AG04449 (cell line): ENCODE measurements at regions not wholly inside any gene's neighbourhood (a gene's known extent, or its start where the extent isn't known, plus 50 kb on each side); places are given as distances from the start of the nearest gene placed in this dataset.

Experiments
- CTCF ChIA-PET: fragments of 350-600 bp; formaldehyde crosslinking; extraction: SDS; loops from one replicate; lab custom pipeline; 2021; ENCODE audit warnings: antibody characterized with exemption; lab: Yijun Ruan, JAX
- POLR2A ChIA-PET: fragments of 400-600, 350-600 bp; formaldehyde crosslinking; extraction: SDS; loops from one replicate; lab custom pipeline; 2020; ENCODE audit warnings: antibody characterized with exemption, inconsistent platforms; lab: Yijun Ruan, JAX
- DNase-seq: peaks from one replicate; pipeline ENCODE4 v3.0.0-alpha.2; 2010; ENCODE audit warnings: low read depth, low spot score
- H3K4me3 ChIP-seq: 2 replicates; pipeline ENCODE4 v1.5.1; 2011; ENCODE audit warnings: low read depth, mild to moderate bottlenecking, control low read depth, low read length
- TF ChIP-seq, protein P1 (sequence below): IDR thresholded peaks from one replicate; pipeline ENCODE4 v1.5.1; 2011; ENCODE audit warnings: mild to moderate bottlenecking, moderate library complexity, low read length, control low read depth, inconsistent platforms; ENCODE audit not compliant: insufficient read depth; ENCODE audit errors: missing control alignments

DNA sequence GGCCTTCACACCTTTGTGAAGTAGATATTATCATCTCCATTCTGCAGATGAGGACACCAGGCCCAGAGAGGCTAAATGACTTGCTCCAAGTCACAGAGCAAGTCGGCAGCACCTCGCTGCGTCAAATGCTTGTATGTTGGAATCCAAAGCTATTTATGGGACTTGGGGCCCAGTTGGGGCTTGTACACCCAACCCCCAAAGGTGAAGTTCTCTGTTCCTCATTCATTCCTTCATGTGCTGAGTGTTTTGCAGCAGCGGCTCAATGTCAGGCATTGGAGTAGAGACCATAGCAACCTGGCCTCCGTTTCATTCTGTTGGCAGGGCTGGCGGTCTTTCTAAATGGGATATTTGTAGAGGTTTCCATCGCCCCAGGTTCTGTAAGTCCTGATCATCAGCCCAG is 113.4 kb upstream of the SLC25A33 start:
- CTCF ChIA-PET = interaction anchor here (0.6 kb wide), 1 partner anchor 13 kb away, joined by 4 read pairs; no protein-coding TSS in a partner anchor

DNA sequence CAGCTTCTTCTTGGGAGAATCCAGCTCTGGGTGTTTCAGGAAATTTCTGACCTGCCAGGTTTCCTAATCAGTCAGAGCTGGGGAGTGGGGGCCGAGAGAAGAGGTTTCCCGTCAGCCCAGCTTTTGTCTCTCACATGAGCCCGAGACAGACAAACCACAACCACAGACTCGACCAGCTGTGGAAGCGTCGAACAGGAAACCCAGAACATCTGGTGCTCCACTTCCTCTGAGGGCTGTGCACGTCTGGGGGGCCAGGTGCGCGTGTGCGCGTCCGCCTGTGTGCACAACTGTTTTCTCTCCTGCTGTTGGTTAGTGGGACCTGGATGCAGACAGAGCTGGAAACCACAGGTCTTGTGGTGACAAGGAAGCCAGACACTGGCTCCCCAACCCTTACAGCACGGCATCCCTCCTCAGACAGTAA is 113.0 kb upstream of the SLC25A33 start:
- no peak overlapping the region for H3K4me3 ChIP-seq
- DNase-seq = no peak
- CTCF ChIA-PET = interaction anchor here (0.6 to 1.5 kb wide), 2 partner anchors 14 to 18 kb away, joined by 3 to 4 read pairs; no protein-coding TSS in a partner anchor
- POLR2A ChIA-PET = no interaction called here
- TF ChIP-seq, protein P1, sequence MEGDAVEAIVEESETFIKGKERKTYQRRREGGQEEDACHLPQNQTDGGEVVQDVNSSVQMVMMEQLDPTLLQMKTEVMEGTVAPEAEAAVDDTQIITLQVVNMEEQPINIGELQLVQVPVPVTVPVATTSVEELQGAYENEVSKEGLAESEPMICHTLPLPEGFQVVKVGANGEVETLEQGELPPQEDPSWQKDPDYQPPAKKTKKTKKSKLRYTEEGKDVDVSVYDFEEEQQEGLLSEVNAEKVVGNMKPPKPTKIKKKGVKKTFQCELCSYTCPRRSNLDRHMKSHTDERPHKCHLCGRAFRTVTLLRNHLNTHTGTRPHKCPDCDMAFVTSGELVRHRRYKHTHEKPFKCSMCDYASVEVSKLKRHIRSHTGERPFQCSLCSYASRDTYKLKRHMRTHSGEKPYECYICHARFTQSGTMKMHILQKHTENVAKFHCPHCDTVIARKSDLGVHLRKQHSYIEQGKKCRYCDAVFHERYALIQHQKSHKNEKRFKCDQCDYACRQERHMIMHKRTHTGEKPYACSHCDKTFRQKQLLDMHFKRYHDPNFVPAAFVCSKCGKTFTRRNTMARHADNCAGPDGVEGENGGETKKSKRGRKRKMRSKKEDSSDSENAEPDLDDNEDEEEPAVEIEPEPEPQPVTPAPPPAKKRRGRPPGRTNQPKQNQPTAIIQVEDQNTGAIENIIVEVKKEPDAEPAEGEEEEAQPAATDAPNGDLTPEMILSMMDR = no peak

More for the DNA sequence above, 113.4 kb upstream of the SLC25A33 start:
- TF ChIP-seq, protein P1 = no peak
- POLR2A ChIA-PET = no interaction called here
- no peak for DNase-seq
- no peak overlapping the region for H3K4me3 ChIP-seq

DNA sequence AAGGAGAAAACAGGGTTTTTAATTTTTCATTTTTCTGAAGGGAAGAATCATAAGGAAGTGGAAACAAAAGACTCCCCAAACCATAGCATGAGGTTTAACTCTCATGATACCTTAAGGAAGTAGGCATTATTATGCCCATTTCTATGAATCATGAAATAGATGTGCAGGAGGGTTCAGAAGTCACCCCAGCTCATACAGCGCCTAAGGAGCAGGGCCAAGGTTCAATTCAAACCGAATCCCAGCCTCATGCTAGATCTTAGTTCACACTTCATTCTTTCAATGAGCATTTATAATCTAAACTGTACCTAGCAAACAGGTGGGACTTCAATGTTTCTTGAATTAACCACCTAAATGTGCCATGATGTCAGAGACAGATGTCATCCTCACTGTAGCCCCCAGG is 111.9 kb upstream of the SLC25A33 start:
- TF ChIP-seq, protein P1 = no peak
- DNase-seq = no peak
- no peak overlapping the region for H3K4me3 ChIP-seq
- CTCF ChIA-PET = interaction anchor here (1.5 kb wide), 1 partner anchor 17 kb away, joined by 3 read pairs; no protein-coding TSS in a partner anchor
- POLR2A ChIA-PET = no interaction called here

- TF ChIP-seq, protein P1 = no peak
- DNase-seq = peak; percentile 88
- POLR2A ChIA-PET = no interaction called here
- peak overlapping the region; percentile 73 for H3K4me3 ChIP-seq
- CTCF ChIA-PET = interaction anchor here (1.2 kb wide), 3 partner anchors 68 to 161 kb away, joined by 3 to 4 read pairs (median 3); no protein-coding TSS in a partner anchor
Measured at GRCh38 chr1:9428601-9429341, 110.5 kb upstream of the SLC25A33 start.

GRCh38 chr1:9429342-9429711 is 109.9 kb upstream of the SLC25A33 start:
- TF ChIP-seq, protein P1 = no peak
- peak overlapping the region; percentile 73 for H3K4me3 ChIP-seq
- ChIA-PET POLR2A (no interaction called here), CTCF (interaction anchor here (0.7 to 1.9 kb wide), 3 partner anchors 9 to 69 kb away, joined by 3 to 8 read pairs (median 3); no protein-coding TSS in a partner anchor)
- DNase-seq = no peak

GRCh38 chr1:9434247-9435152 is 104.8 kb upstream of the SLC25A33 start:
- POLR2A ChIA-PET = no interaction called here
- DNase-seq = no peak
- CTCF ChIA-PET = interaction anchor here (1.0 to 1.4 kb wide), 3 partner anchors 20 to 145 kb away, joined by 3 to 4 read pairs (median 3); no protein-coding TSS in a partner anchor
- TF ChIP-seq, protein P1 = no peak
- no peak overlapping the region for H3K4me3 ChIP-seq
